Spleen (tissue), 7 donors: ENCODE measurements at regions not wholly inside any gene's neighbourhood (a gene's known extent, or its start where the extent isn't known, plus 50 kb on each side); places are given as distances from the start of the nearest gene placed in this dataset.

Source experiments
- POLR2A ChIP-seq, 3 donors: fragments of 450-650 bp; IDR thresholded peaks; one replicate each; pipeline ENCODE4 v1.5.1; 2017; ENCODE audit warnings: antibody characterized with exemption in 3 of 3, mild to moderate bottlenecking in 1 of 3
- POLR2AphosphoS5 ChIP-seq, 3 donors: sonication (generic); formaldehyde crosslinking; IDR thresholded peaks; one replicate each; pipeline ENCODE4 v1.5.1; 2017; ENCODE audit warnings: antibody characterized with exemption in 3 of 3
- TF ChIP-seq, protein P1 (sequence below), 11 experiments: fragments of 200-600 bp in 7 of 11; fragments of 450-650 bp in 4 of 11; sonication (generic) in 4 of 11; IDR thresholded peaks in 8 of 11; conservative IDR thresholded peaks in 3 of 11; 1 replicate in 7 of 11; 2 replicates in 4 of 11; pipeline versions ENCODE4 v1.4.0 to v1.8.0; 2016 to 2021; ENCODE audit warnings: antibody characterized with exemption in 11 of 11, inconsistent platforms in 4 of 11, mild to moderate bottlenecking in 1 of 11
- donor health status: DM: no; HTN: no; CAD: no; lungs with moderate emphysema.
- donor health status: DM: no; HTN: no; CAD: no.
- donor health status: DM: no; HTN: no; CAD: no.

DNA sequence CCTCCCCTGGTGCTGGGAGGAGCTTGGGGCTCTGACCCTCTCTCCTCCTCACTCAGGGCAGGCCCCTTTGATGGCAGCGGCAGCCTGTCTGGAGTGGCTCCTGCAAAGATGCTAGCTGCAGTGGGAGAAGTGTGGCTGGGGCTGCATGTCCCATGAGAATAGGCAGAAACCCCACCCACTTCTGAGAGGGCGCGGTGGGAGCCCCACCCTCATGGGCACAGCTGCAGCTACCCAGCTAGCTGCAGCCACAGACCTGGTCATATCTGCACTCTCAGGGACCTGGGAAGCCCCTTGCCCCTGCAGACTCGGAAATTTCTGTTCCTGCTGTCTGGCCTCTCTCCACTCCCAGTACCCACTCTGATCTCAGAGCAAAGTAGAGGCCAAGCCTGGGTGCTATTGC, 72.2 kb upstream of the BRD7 start:
- TF ChIP-seq POLR2A (IDR thresholded peaks at IDR 0.05) = no peak
- TF ChIP-seq POLR2AphosphoS5 (IDR thresholded peaks at IDR 0.05) = no peak
- TF ChIP-seq, protein P1, sequence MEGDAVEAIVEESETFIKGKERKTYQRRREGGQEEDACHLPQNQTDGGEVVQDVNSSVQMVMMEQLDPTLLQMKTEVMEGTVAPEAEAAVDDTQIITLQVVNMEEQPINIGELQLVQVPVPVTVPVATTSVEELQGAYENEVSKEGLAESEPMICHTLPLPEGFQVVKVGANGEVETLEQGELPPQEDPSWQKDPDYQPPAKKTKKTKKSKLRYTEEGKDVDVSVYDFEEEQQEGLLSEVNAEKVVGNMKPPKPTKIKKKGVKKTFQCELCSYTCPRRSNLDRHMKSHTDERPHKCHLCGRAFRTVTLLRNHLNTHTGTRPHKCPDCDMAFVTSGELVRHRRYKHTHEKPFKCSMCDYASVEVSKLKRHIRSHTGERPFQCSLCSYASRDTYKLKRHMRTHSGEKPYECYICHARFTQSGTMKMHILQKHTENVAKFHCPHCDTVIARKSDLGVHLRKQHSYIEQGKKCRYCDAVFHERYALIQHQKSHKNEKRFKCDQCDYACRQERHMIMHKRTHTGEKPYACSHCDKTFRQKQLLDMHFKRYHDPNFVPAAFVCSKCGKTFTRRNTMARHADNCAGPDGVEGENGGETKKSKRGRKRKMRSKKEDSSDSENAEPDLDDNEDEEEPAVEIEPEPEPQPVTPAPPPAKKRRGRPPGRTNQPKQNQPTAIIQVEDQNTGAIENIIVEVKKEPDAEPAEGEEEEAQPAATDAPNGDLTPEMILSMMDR (IDR thresholded peaks at IDR 0.05 in 8 of 11, conservative IDR thresholded peaks at IDR 0.05 in 3 of 11) = no peak
